Transverse colon (tissue), 4 donors: ENCODE measurements at regions not wholly inside any gene's neighbourhood (a gene's known extent, or its start where the extent isn't known, plus 50 kb on each side); places are given as distances from the start of the nearest gene placed in this dataset.

Experiments
- DNase-seq: peaks from one replicate; pipeline ENCODE4 v3.0.0-alpha.2; 2019
- H3K27ac ChIP-seq, 4 donors: fragments of 200-600 bp; sonication (generic); 2 replicates each; pipeline ENCODE4 v1.5.1; 2016 to 2018; ENCODE audit warnings: inconsistent platforms in 4 of 4
- H3K27me3 ChIP-seq: fragments of 200-600 bp; sonication (generic); 2 replicates; pipeline ENCODE4 v1.5.1; 2017; ENCODE audit warnings: inconsistent platforms
- H3K36me3 ChIP-seq, 4 donors: fragments of 200-600 bp; sonication (generic); 2 replicates each; pipeline ENCODE4 v1.5.1; 2017 to 2019; ENCODE audit warnings: inconsistent platforms in 4 of 4
- H3K4me1 ChIP-seq, 4 donors: fragments of 200-600 bp; sonication (generic); 2 replicates each; pipeline ENCODE4 v1.5.1; 2017 to 2020; ENCODE audit warnings: inconsistent platforms in 4 of 4
- H3K4me3 ChIP-seq, 4 donors: fragments of 200-600 bp; sonication (generic); 1 replicate in 1 of 4; 2 replicates in 3 of 4; pipeline versions ENCODE4 v1.5.1 to v1.6.1; 2017 to 2019; ENCODE audit warnings: inconsistent platforms in 4 of 4
- H3K9me3 ChIP-seq, 2 donors: fragments of 200-600 bp; sonication (generic); 2 replicates each; pipeline ENCODE4 v1.5.1; 2017 to 2019; ENCODE audit warnings: inconsistent platforms in 2 of 2
- CTCF ChIP-seq, 5 experiments: fragments of 200-600 bp in 3 of 5; fragments of 450-650 bp in 2 of 5; sonication (generic) in 3 of 5; IDR thresholded peaks; 1 replicate in 2 of 5; 2 replicates in 3 of 5; pipeline ENCODE4 v1.5.1; 2016 to 2017; ENCODE audit warnings: antibody characterized with exemption in 5 of 5, inconsistent platforms in 3 of 5, mild to moderate bottlenecking in 2 of 5, moderate library complexity in 1 of 5
- EP300 ChIP-seq: sonication (generic); formaldehyde crosslinking; IDR thresholded peaks from one replicate; pipeline ENCODE4 v1.6.1; 2017; ENCODE audit warnings: antibody characterized with exemption, low read depth
- POLR2A ChIP-seq: fragments of 450-650 bp; IDR thresholded peaks from one replicate; pipeline ENCODE4 v1.6.1; 2016; ENCODE audit warnings: antibody characterized with exemption, mild to moderate bottlenecking, moderate library complexity
- POLR2AphosphoS5 ChIP-seq, 3 donors: sonication (generic); formaldehyde crosslinking; IDR thresholded peaks; one replicate each; pipeline ENCODE4 v1.6.1; 2016; ENCODE audit warnings: antibody characterized with exemption in 3 of 3
- WGBS, 2 donors: methylation state at CpG; one replicate each; pipeline ENCODE4 v1.1.5; 2018; ENCODE audit warnings: low coverage in 1 of 2; 5-methylcytosine and 5-hydroxymethylcytosine counted together
- in situ Hi-C, 4 donors: fragments of 200-750 bp; cut with MboI; loops; one replicate each; pipeline versions ENCODE4 v1.15.0 to v1.15.1; 2017; ENCODE audit warnings: low sequenced_read_pairs in 3 of 4, low pct_ligation_motif_present in 1 of 4, low pct_unique_long_range_greater_than_20kb in 1 of 4
- intact Hi-C: fragments of 100-400 bp; cut with DNase I; formaldehyde crosslinking; loops from one replicate; pipeline ENCODE4 v1.15.1; 2023; ENCODE audit warnings: low total_unique reads

- Histone ChIP-seq H3K27me3 (peaks cover 2% of the 10 kb centered on the region), H3K27ac (no peak overlapping the region), H3K4me1 (no peaks in the 10 kb centered on the region), H3K9me3 (no peaks in the 10 kb centered on the region), H3K36me3 (no peaks in the 10 kb centered on the region), H3K4me3 (no peak overlapping the region)
- no peak for DNase-seq
- TF ChIP-seq CTCF (IDR thresholded peaks at IDR 0.05) (no peak), POLR2AphosphoS5 (IDR thresholded peaks at IDR 0.05) (no peak), POLR2A (no peak), EP300 (no peak)
- in situ Hi-C loops (no loop called here), intact Hi-C loops (no loop called here)
- 41 to 42% methylated on average over 3 to 5 of the region's 5 CpGs for WGBS, 2 donors
These were observed 147.4 kb upstream of the IRX4 start for GRCh38 chr5:2030131-2030530.

- no peaks in the 10 kb centered on the region for H3K27me3 ChIP-seq
- no peaks in the 10 kb centered on the region for H3K9me3 ChIP-seq
- DNase-seq = no peak
- 28 to 38% methylated on average over 2 to 4 of the region's 4 CpGs for WGBS, 2 donors
- TF ChIP-seq EP300 (no peak), POLR2AphosphoS5 (IDR thresholded peaks at IDR 0.05) (no peak), POLR2A (no peak), CTCF (IDR thresholded peaks at IDR 0.05) (no peak)
- no peaks in the 10 kb centered on the region for H3K36me3 ChIP-seq
- in situ Hi-C loops = no loop called here
- H3K27ac ChIP-seq = no peak overlapping the region
- intact Hi-C loops = no loop called here
- H3K4me3 ChIP-seq = no peak overlapping the region
- no peaks in the 10 kb centered on the region for H3K4me1 ChIP-seq
These were observed 146.5 kb upstream of the IRX4 start for GRCh38 chr5:2029206-2029605.

DNA sequence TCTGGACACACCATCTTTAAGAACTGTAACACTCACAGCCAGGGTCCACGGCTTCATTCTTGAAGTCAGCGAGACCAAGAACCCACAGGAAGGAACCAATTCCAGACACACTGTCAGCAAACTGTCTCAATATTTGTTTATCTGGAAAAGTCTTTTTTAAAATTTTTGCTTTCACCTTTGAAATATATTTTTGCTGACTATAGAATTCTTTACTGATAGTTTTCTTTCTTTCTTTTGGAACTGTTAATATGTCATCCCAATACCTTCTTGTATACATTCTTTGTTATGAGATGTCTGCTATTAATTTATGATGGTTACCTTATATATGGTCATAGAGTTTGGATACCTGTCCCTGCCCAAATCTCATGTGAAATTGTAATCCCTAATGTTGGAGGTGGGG is 145.1 kb upstream of the IRX4 start:
- H3K4me1 ChIP-seq = no peaks in the 10 kb centered on the region
- TF ChIP-seq CTCF (IDR thresholded peaks at IDR 0.05) = no peak
- no peak for TF ChIP-seq POLR2A
- no peak for TF ChIP-seq POLR2AphosphoS5 (IDR thresholded peaks at IDR 0.05)
- no peak for TF ChIP-seq EP300
- no peaks in the 10 kb centered on the region for H3K27me3 ChIP-seq
- no peak overlapping the region for H3K27ac ChIP-seq
- 75 to 80% methylated on average over 2 of the region's 2 CpGs for WGBS, 2 donors
- in situ Hi-C loops (no loop called here), intact Hi-C loops (no loop called here)
- no peak for DNase-seq
- H3K4me3 ChIP-seq = no peak overlapping the region
- H3K36me3 ChIP-seq = no peaks in the 10 kb centered on the region
- no peaks in the 10 kb centered on the region for H3K9me3 ChIP-seq

DNA sequence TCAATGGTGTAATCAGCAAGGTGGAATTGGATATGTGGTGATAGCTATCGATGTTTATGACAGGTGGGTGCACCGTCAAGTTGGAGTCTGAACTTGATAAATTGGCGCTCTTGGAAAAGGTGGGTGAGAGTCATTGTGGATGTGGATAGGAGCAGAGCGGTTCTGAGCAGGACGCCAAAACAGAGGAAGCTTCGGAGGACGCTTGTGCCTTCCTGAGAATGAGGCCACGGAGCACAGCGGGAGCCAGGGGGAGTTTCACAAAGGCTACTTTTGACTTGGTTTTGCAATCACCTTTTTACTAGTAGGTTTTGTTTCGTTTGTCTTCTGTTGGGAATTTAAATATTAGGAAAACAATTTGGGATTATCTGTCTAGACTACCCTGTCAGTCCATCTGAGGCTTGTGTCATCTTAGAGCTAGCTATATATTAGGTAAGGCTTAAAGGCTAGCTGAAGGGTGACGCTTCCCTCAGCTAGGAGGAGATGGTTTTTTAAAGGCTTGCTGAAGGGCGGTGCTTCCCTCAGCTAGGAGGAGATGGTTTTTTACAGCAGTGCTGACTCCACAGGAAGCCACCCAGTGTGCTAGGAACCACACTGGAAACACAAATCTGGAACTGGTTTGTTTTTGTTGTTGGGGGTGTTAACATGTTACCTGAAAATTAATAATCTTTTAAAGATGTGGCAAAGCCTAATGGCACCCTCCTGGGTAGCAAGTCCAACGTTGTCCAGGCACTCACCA is 142.4 kb upstream of the IRX4 start:
- 73 to 86% methylated on average over 11 to 13 of the region's 13 CpGs for WGBS, 2 donors
- intact Hi-C loops = no loop called here
- Histone ChIP-seq H3K9me3 (no peaks in the 10 kb centered on the region), H3K27ac (no peak overlapping the region), H3K36me3 (no peaks in the 10 kb centered on the region), H3K4me1 (no peaks in the 10 kb centered on the region), H3K4me3 (no peak overlapping the region), H3K27me3 (no peaks in the 10 kb centered on the region)
- in situ Hi-C loops = loop anchor here in 3 of 4 donors (25.0 kb wide), 2 partner anchors 263 to 288 kb away; no protein-coding TSS in a partner anchor
- TF ChIP-seq POLR2A (no peak), POLR2AphosphoS5 (IDR thresholded peaks at IDR 0.05) (no peak), CTCF (IDR thresholded peaks at IDR 0.05) (no peak), EP300 (no peak)
- no peak for DNase-seq
